GM12875 (cell line): ENCODE measurements at regions not wholly inside any gene's neighbourhood (a gene's known extent, or its start where the extent isn't known, plus 50 kb on each side); places are given as distances from the start of the nearest gene placed in this dataset.

Experiments
- H3K4me3 ChIP-seq: one replicate; pipeline ENCODE4 v1.5.1; 2011; ENCODE audit warnings: low read depth, low read length, control low read depth
- CTCF ChIP-seq: IDR thresholded peaks from 2 replicates; pipeline ENCODE4 v1.5.1; 2011; ENCODE audit warnings: low read depth, mild to moderate bottlenecking, control low read depth, inconsistent platforms, low read length, moderate library complexity, borderline replicate concordance; ENCODE audit not compliant: insufficient read depth

- H3K4me3 ChIP-seq, result no peak overlapping the region
- no peak for TF ChIP-seq CTCF
These were observed 178.8 kb upstream of the DDHD1 start for GRCh38 chr14:53331921-53332320.

GRCh38 chr14:53331247-53331646 is 178.1 kb upstream of the DDHD1 start:
- no peak for TF ChIP-seq CTCF
- H3K4me3 ChIP-seq, result no peak overlapping the region

- H3K4me3 ChIP-seq, result no peak overlapping the region
- no peak for TF ChIP-seq CTCF
These were observed 177.3 kb upstream of the DDHD1 start for GRCh38 chr14:53330441-53330840.

DNA sequence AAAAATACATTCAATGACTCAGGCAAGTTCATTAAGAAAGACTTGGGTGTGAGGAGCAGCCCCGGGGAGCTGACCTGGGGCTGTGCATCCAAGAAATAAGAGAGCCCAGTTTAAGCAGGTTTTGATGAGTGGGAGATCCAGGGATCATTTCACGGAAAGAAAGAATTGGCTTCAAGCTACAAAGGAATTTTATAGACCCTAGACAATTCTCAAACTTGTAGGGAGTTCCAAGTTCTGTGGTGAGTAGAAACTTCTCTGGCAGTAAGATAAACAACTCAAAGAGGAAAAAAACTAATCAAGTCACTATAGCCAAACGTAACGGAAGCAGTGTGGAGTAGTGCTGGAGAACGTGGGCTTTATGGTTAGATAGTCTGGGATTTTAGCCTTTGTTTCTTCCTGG is 175.7 kb upstream of the DDHD1 start:
- H3K4me3 ChIP-seq, result no peak overlapping the region
- no peak for TF ChIP-seq CTCF

- no peak overlapping the region for H3K4me3 ChIP-seq
- no peak for TF ChIP-seq CTCF
These were observed 174.6 kb upstream of the DDHD1 start for GRCh38 chr14:53327716-53328115.

DNA sequence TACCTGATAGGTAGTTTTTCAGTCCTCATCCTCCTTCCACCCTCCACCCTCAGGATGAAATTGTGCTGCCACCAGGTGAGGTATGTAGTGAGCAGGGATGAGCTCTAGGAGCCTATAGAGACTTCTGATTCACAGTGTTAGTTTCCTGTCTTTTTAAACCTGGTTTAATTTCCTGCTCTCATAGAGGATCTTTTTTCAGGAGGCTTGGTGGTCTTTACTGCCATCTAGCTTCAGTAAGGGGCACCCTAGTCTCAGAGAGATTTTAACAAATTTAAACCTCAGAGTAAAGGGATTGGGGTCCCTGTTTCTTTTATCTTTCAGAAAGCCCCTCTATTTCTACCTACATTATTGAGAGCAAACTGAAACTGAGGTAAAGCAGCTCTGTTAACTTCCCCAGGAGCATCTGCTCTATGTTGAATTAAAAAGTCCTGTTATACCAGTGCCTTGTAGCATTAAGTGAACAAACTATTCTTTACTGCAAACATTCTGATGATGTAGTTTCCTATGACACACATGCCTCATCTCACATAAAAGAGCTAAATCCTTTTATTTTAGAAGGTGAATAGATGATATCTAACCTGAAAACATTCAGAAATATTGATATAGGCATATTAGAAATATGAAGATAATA is 172.2 kb upstream of the DDHD1 start:
- TF ChIP-seq CTCF, result peak; percentile 22; the same call in 1 of the 2 replicates
- H3K4me3 ChIP-seq, result no peak overlapping the region

DNA sequence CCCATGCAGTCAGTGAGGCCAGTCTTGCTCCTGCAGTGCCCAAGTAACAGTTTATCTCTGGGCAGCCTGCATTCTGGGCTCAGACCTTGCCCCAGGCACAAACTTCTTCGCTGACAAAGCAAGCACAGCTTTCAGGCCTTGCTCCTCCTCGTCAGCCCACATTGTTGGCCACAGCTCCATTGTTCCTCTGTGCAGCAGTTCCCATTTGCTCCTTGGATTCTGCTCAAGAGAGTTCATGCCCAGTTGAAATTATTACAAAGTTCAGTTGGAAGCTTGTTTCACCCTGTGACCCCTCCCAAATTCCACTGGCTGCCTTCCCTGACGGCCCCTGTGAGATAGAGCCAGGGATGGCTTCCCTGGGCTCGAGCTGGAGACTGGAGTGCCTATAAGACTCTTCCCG is 163.4 kb upstream of the DDHD1 start:
- no peak overlapping the region for H3K4me3 ChIP-seq
- TF ChIP-seq CTCF, result no peak
